Hematopoietic multipotent progenitor cell treated with erythropoietin and hydrocortisone succinate and interleukin-3 and kit ligand, for 17 days (in vitro differentiated cells): ENCODE measurements at regions not wholly inside any gene's neighbourhood (a gene's known extent, or its start where the extent isn't known, plus 50 kb on each side); places are given as distances from the start of the nearest gene placed in this dataset.
"Not testable (repeated sequence)": the region's sequence is repeated elsewhere in the genome, so short reads cannot be mapped to it uniquely, and the experiment has no call there.

Experiments
- DNase-seq: peaks from one replicate; pipeline ENCODE4 v3.0.0-alpha.2; 2015; ENCODE audit warnings: low spot score

DNA sequence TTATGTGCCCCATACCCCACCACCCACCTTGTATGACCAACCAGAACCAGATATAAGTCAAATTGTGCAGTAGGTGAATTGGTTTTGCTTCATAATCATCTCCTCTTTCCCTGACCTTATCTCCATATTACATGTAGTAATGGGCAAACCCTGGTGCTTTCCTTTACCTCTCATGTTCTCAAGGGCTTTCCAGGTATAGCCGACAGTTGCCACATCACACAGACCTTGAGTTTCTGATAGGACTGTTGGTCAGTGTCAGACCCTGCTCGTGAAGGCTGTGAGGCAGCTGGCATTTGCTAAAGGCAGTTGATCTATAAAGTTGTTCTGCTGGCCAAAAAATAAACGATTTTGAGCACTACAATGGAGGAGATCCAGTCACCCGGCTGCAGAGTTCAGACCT is 145.9 kb downstream of the ALX1 start:
- no peak for DNase-seq

DNA sequence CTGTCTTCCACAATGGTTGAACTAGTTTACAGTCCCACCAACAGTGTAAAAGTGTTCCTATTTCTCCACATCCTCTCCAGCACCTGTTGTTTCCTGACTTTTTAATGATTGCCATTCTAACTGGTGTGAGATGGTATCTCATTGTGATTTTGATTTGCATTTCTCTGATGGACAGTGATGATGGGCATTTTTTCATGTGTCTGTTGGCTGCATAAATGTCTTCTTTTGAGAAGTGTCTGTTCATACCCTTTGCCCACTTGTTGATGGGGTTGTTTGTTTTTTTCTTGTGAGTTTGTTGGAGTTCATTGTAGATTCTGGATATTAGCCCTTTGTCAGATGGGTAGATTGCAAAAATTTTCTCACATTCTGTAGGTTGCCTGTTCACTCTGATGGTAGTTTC is 153.1 kb downstream of the ALX1 start:
- DNase-seq: not testable (repeated sequence)

DNA sequence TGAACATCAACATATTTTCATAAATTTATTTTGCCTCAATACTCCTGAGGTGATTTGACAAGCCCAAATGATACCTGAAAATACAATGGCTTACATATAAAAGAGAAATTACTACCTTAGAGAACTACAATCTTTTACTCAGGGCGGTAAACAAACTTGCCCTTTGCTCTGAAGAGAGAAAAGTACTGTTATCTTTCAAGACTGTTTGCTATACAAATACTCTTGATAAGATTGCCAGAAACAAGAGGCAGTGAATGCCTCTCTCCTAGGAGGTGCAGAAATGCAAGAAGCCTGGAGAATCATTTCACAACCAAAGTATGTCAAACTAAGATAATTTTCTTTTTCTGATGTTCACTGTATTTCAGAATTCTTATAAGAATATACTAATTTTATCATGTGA is 160.3 kb downstream of the ALX1 start:
- no peak for DNase-seq

DNA sequence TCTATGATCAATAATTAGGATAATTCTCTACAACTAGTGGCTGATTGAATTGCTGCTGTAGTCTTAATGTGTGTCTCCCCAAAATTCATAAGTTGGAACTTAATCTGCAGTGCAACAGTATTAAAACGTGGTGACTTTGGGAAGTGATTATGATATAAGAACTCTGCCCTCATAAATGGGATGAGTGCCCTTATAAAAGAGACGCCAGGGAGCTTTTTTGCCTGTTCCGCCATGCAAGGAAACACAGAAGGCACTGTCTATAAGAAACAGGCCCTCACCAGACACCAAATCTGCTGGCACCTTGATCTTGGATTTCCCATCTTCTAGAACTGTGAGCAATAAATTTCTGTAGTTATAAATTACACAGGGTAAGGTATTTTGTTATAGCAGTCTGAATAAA is 161.0 kb downstream of the ALX1 start:
- no peak for DNase-seq

- no peak for DNase-seq
These were observed 161.7 kb downstream of the ALX1 start for GRCh38 chr12:85441741-85442140.

GRCh38 chr12:85445060-85445938 is 165.3 kb downstream of the ALX1 start:
- no peak for DNase-seq

DNA sequence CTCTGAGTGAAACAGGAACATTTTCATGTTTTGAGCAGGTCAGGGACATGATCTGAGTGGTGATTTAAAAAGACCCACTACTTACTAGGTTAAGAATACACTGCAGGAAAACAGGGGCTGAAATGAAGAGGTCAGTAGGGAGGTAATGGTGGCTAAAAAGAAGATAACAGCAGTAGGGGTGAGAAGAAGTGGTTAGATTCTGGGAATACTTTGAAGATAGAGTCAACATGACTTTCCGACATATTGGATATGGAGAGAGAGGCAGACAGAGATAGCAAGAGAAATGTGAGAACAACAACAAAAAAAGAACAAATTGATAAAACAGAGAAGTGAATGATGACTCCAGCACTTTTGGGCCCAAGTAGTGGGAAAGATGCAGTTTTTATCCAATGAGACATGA is 168.0 kb downstream of the ALX1 start:
- DNase-seq: no peak

- DNase-seq: no peak
These were observed 168.6 kb downstream of the ALX1 start for GRCh38 chr12:85448548-85449139.

DNA sequence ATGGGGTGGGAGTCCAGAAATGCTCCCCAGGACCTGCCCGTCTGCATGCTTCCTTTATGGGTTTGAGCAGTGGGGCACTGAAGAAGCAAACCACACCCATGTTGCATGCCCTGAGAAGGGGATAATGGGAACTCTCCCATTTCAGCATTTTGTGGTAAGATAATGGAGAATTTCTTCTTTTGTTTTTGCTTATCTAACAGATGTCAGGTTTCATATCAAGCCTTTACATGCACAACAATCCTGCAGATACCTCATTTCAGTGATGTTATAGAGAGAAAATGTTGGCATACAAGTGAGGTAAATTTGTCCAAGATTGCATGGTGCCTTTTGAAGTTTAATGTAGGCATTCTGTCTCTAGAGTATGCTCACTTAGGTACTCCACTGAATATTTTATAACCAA is 177.0 kb downstream of the ALX1 start:
- no peak for DNase-seq

DNA sequence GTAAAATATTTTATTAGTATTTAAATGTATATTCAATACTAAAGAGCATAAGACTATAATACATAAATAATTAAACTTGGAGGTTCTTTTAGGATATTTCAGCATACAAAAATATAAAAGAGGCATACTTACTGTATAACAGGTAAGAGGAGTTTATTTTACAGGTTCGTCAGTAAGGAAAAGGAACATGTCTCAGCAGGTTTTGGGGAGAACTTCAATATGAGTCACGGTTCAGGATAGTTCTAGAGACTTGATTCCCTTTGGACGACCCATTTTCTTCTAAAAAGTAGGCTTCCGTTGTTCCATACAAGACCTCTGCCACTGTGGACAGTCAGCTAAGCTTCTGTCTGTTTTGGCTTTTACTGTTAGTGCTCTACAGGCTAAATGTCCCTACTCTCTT is 181.1 kb downstream of the ALX1 start:
- DNase-seq: no peak

GRCh38 chr12:85462888-85463287 is 182.9 kb downstream of the ALX1 start:
- DNase-seq: no peak

DNA sequence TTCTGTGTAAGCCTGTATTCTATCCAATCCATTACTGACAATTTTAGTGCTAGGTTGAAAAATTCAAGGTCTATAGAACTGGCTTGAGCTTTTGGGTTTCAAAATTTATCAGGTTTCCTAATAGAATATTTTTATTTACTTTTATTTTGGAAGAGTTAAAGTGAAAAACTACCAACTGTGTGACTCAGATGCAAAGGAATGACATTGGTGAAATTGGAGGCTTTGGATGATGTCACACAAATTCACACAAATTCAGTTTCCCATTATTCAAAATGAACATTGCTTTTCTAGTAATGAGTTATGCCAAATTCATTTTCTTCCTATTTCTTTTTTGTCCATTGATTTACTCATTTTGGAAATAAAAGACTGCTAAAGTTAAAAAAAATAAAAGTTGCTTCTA is 186.9 kb downstream of the ALX1 start:
- DNase-seq: no peak

GRCh38 chr12:85468356-85469157 is 188.5 kb downstream of the ALX1 start:
- peak; percentile 15 for DNase-seq

DNA sequence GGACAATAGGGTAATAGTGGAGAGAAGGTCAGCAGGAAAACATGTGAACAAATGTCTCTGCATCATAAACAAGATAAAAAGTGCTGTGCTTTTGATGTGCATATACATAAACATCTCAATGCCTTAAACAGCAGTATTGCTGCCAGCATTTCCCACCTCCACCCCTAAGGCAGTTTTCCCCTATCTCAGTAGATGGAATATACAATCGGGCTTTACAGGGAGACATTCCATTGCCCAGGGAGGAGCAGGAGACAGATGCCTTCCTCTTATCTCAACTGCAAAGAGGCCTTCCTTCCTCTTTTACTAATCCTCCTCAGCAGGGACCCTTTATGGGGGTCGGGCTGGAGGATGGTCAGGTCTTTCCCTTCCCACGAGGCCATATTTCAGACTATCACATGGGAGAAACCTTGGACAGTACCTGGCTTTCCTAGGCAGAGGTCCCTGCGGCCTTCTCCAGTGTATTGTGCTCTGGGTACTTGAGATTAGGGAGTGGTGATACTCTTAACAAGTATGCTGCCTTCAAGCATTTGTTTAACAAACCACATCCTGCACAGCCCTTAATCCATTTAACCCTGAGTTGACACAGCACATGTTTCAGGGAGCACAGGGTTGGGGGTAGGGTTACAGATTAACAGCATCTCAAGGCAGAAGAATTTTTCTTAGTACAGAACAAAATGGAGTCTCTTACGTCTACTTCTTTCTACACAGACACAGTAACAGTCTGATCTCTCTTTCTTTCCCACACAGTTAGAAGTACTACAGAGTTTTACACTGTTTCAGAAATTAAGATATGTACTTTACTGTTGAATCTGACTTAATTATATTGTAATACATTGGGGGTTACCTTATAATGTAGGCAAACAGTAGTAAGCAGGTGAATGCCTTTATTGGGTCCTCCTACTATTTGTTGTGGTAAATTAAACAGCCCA is 189.4 kb downstream of the ALX1 start:
- not testable (repeated sequence) for DNase-seq

DNA sequence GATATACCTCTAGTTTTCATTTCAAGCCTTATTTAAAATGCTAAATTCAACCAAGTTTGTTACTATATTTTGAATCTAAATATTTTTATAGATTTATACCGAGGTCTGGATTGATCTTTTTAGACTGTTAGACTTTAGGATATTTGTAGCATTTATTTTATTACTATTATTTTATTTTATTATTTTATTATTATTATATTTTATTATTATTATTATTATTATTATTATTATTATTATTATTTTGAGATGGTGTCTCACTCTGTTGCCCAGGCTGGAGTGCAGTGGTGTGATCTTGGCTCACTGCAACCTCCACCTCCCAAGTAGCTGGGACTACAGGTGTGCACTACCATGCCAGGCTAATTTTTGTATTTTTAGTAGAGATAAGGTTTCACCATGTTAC is 195.3 kb downstream of the ALX1 start:
- not testable (repeated sequence) for DNase-seq

DNA sequence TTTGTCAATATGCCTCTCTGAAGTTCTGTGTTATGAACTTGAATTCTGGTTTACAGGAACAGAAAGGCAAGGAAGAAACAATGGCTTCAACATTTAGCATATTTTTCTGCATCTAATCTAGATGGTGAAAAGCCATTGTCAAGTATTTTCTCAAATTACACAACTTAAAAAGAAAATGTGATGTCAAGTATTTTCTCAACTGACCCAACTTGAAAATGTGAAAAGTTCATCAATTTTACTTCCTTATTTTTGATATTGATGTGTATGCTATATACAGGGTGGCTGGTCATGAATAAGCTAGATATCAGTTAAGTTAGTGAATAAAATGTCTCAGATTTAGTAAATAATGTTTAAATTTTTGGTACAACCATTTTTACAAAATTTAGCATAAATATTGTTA is 196.7 kb downstream of the ALX1 start:
- DNase-seq: no peak

DNA sequence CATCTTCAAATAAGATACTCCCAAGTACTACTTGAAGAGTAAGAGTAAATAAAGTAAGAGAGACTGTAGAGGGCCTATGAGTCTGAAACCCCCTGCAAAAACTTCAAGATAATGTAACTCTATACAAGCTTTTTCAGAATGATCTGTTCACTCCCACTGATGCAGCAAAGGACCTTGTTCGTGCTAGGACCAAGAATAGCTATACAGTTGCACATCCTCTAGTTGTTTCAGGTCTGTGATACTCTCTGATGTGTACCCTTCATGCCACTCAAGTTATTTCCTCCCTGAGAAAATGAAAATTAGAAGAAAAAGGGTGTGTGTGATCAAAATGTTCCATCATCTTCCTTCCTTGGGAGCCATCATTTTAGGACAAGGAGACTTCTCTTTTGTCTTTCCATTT is 204.4 kb downstream of the ALX1 start:
- no peak for DNase-seq

GRCh38 chr12:85489194-85489593 is 209.2 kb downstream of the ALX1 start:
- no peak for DNase-seq

- DNase-seq: no peak
These were observed 224.1 kb downstream of the ALX1 start for GRCh38 chr12:85504164-85504563.

DNA sequence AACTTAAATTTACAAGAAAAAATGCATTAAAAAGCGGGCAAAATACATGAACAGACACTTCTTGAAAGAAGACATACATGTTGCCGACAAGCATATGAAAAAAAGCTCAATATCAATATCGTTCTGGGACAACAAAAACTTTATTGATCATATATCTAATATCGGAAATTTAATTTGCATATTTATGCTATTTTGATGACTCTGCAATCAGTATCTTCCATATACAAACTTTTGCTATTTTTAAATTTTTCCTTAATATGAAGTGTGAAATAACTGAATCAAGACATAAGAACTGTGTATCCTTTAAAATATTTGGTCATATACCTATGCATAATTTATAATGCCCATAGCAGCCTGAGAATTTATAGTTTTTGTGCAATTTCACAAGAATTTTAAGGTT is 224.6 kb downstream of the ALX1 start:
- DNase-seq: no peak

- no peak for DNase-seq
These were observed 227.4 kb downstream of the ALX1 start for GRCh38 chr12:85507456-85507855.
